ENCODE measurements at regions not wholly inside any gene's neighbourhood (a gene's known extent, or its start where the extent isn't known, plus 50 kb on each side); places are given as distances from the start of the nearest gene placed in this dataset.

GRCh38 chr3:24773798-24774197 is 279.1 kb upstream of the THRB start:
- TF ChIP-seq EZH2 (IDR thresholded peaks at IDR 0.05; ENCODE audit: low read depth, low read length, severe bottlenecking) (no peak), SIN3A (conservative IDR thresholded peaks at IDR 0.05 in 1 of 2, IDR thresholded peaks at IDR 0.05 in 1 of 2; ENCODE audit: low read depth in 1 of 2, low read length in 2 of 2) (no peak), CHD2 (IDR thresholded peaks at IDR 0.05; ENCODE audit: low read length) (no peak), SP2 (IDR thresholded peaks at IDR 0.05; ENCODE audit: low read length) (no peak), TAF7 (optimal IDR thresholded peaks at IDR 0.05; ENCODE audit: borderline replicate concordance, low read depth, low read length) (no peak), RAD21 (IDR thresholded peaks at IDR 0.05 in 1 of 2, conservative IDR thresholded peaks at IDR 0.05 in 1 of 2; ENCODE audit: low read depth in 2 of 2, low read length in 2 of 2) (peak; percentile 95 to 97), TCF12 (IDR thresholded peaks at IDR 0.05; ENCODE audit: low read depth, low read length) (no peak), POLR2AphosphoS5 (IDR thresholded peaks at IDR 0.05; ENCODE audit: low read depth, low read length) (no peak)
- TF ChIP-seq, protein P1, sequence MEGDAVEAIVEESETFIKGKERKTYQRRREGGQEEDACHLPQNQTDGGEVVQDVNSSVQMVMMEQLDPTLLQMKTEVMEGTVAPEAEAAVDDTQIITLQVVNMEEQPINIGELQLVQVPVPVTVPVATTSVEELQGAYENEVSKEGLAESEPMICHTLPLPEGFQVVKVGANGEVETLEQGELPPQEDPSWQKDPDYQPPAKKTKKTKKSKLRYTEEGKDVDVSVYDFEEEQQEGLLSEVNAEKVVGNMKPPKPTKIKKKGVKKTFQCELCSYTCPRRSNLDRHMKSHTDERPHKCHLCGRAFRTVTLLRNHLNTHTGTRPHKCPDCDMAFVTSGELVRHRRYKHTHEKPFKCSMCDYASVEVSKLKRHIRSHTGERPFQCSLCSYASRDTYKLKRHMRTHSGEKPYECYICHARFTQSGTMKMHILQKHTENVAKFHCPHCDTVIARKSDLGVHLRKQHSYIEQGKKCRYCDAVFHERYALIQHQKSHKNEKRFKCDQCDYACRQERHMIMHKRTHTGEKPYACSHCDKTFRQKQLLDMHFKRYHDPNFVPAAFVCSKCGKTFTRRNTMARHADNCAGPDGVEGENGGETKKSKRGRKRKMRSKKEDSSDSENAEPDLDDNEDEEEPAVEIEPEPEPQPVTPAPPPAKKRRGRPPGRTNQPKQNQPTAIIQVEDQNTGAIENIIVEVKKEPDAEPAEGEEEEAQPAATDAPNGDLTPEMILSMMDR (IDR thresholded peaks at IDR 0.05; ENCODE audit: control extremely low read depth in 1 of 3, insufficient read depth in 1 of 3, low read depth in 1 of 3, low read length in 3 of 3) = peak; percentile 38 to 85 (median 83)
- TF ChIP-seq, protein P2, sequence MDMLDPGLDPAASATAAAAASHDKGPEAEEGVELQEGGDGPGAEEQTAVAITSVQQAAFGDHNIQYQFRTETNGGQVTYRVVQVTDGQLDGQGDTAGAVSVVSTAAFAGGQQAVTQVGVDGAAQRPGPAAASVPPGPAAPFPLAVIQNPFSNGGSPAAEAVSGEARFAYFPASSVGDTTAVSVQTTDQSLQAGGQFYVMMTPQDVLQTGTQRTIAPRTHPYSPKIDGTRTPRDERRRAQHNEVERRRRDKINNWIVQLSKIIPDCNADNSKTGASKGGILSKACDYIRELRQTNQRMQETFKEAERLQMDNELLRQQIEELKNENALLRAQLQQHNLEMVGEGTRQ (IDR thresholded peaks at IDR 0.05; ENCODE audit: low read length) = no peak

All from H1 (cell line).